GM18508 (cell line): ENCODE measurements at regions not wholly inside any gene's neighbourhood (a gene's known extent, or its start where the extent isn't known, plus 50 kb on each side); places are given as distances from the start of the nearest gene placed in this dataset.

Experiments
- ATAC-seq: cut with Tn5 transposase; IDR thresholded peaks from one replicate; pipeline ENCODE4 v1.9.1; 2021; ENCODE audit warnings: moderate number of reproducible peaks; ENCODE audit not compliant: insufficient read depth, unreplicated experiment

GRCh38 chr2:145020139-145020538, 500.2 kb upstream of the ZEB2 start:
- no peak for ATAC-seq

GRCh38 chr2:145018502-145018901, 498.6 kb upstream of the ZEB2 start:
- no peak for ATAC-seq

DNA sequence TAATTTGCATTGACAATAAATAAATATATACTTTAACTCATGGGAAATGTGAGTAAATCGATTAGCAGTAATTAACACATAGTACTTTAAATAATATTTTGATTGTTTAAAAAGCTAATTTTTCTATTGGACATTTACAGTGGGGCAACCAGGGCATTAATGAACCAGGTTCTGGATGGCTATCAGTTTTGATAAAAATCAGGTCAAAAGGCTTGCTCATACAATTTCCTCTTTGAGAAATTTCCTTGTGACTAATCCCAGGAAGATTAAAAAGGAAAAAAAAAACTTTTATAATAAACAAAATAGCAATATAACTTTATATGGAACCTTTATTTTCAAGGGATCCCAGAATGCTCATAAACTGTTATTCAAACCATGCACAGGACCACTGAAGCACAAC, 497.2 kb upstream of the ZEB2 start:
- ATAC-seq: no peak

DNA sequence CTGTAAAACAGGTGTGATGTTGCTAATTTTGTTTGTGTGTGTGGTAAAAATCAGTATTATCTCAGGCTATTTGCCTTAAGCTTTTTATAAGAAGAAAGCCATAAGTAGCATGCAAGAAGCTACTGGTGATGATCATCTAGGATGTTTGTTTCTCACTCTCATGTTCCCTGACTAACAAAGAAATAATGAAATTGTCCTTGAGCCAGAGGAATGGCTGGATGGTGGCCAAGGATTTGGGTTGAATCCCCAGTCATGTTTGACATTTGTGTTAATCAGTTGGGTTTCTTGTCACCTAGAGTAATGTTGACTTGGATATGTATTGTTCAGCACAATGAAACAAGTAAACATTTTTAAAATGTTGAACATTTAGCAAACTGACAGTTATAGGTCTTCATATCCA, 496.8 kb upstream of the ZEB2 start:
- ATAC-seq: no peak

DNA sequence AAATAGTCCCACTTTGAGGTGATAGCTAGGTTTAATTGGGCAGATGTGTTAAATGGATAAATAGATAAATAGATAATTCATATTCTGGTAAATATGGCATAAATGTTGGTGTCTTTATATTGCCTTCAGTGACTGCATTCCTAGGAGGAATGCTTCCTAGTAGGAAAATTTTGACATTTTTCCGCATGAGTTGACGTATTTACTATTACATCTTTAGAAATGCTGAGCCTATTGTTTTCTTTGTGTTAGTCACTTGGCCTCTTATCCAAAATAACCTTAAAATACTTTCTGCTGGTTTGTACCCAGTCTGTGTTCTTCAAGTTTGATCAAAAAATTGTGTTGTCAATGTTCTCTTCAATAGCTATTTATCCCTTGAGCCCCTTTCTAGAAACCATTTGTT, 495.6 kb upstream of the ZEB2 start:
- no peak for ATAC-seq

DNA sequence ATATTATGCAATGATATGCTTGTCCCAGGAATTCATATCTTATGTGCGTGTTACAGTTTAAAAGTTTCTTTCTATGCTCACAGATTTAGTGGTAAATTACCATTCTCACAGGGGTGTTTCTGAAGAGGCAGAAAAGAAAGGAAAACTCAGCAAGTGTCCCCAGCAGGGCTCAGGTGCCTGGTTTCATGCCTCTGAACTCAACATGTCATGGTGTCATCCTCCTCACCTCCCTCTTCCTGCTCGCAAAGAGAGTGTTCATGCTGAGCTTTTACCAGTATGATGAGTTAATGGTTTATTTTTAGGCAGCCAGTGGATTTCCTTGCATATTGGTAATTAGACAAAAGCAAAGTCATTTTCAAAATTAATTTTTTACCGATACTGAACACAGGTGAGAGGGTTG, 492.9 kb upstream of the ZEB2 start:
- ATAC-seq: no peak

GRCh38 chr2:145012214-145012670, 492.3 kb upstream of the ZEB2 start:
- ATAC-seq: no peak

DNA sequence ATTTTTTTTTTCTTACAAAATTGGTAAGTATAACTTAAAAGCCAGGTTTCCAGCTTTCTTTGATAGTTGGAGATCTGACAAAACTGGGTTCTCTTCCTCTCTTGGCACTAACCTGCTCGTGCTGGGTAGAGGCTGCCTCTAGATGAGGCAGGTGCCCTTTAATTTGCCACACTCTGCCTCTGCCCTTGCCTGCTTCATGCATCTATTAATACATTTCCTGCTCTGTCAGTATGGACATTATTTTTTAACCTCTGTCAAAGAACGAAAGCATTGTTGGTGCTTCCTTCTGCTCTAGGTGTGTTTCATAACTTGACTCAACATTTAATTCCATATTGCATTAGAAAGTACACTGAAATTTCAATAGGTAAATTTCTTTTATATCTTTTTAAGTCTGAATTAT, 490.7 kb upstream of the ZEB2 start:
- ATAC-seq: no peak

DNA sequence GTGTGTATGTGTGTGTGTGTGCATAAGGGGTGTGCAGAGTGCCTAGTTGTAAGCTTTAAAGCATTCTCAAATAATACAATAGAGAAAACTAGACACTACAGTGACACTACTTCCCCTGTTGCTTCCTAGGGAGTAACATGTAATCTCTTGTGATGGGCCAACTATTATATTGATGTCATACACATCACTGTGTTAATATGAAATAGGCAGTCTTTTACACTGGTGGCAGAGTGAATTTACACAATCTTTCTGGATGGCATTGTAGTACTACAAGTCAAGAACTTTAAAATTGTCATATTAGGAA, 488.0 kb upstream of the ZEB2 start:
- no peak for ATAC-seq

DNA sequence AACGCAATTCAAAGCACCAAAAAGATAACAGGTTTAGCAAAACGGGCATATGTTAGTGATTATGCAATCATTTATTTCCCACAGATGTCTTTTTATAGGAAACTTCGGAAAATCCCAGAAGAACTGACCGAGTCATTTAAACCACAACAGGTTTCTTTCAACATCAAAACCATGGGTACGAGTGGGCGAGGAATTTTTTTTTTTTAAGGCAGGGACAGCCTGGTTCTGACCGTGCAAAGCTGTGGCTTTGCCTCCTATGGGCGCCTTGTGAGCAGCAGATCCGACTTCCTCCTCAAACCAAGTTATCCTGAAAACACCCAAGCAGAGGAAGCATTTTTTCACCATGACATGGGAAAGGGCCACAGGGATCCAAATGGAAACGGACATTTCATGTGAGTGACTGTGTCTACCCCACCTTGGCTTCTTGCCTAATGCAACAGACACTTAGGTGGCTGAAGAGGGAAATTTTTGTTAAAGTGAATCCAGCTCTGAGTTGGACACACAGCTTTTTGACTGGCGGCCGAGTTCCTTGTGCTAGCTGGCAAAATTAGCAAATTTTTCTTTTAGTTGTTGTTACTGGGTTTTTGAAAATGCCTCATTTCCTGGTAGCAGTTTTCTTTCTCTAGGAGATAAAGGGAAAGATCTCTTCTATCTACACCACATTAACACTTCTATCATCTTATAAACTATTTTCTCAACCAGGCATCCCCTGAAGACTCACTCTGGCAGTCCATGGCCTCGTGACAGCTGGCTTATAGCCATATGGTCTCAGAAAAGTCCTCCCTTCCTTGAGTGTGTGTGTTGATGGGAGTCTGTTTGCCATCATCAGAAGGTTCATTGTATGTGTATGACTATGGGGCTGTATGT, 487.4 kb upstream of the ZEB2 start:
- no peak for ATAC-seq

DNA sequence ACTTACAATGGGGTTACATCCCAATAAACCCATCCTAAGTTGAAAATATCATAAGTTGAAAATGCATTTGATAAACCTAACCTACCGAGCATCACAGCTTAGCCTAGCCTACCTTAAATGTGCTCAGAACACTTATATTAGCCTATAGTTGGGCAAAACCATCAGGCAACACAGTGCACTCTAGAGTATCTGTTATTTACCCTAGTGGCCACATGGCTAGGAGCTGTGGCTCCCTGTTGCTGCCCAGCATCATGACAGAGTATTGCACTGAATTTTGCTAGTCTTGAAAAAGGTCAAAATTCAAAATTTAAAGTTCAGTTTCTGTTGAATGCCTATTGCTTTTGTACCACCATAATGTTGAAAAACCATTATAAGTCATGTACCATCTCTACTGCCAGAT, 482.7 kb upstream of the ZEB2 start:
- ATAC-seq: no peak

- ATAC-seq: no peak
These were observed 480.5 kb upstream of the ZEB2 start for GRCh38 chr2:145000376-145000775.

GRCh38 chr2:144999936-145000335, 480.0 kb upstream of the ZEB2 start:
- no peak for ATAC-seq

DNA sequence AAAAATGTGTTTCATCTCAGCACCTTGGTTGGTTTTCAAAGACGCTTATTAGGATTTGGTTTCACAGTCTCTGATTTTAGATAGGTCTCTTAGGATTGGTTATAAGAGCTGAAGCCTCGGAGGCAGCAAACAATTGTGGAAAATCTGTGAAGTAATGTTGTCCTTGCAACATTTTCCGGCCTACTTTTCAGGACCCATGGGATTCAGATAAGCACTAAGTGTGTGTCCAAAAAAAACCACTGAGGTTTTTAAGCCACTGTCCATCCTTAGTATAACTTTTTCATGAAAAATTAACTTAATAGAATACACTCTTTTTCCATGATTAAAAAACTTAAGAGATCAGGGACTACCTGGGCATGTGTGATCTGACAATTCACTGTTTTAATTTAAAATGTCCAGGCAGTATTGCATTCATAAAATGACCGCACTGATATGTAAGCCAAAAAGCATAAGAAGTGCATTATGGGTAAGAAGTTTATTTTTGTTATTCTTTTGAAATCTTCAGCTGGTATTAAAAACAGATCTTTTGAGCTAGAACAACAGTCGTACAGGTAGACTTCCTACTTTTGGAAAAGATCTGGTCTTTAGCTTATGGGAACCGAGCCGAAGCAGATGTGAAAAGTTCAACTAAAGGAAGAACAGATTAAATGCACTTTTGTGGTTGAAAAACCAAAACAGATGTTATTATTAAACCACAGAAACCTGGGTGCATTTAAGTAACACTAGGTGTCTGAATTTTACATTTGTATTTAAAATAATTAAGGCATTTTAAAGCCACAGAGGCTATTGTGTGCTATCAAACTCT, 479.4 kb upstream of the ZEB2 start:
- ATAC-seq: no peak

DNA sequence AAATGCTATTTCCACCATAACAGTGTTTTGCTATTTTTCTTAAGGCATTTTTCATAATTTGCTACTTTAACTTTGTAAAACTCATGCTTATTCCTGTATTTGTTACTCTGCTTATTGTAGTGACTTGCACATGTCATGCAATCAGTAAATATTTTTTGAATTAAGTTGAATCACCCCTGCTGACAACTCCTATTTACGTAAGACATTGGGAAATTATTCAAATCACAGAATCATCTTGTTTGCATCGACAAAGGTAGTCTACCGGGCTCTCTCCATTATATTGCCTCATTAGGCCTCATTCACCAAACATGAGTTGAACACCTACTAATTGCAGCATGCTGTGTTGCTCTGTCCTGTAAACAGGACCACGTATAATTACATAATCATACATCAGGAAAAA, 478.5 kb upstream of the ZEB2 start:
- ATAC-seq: no peak

DNA sequence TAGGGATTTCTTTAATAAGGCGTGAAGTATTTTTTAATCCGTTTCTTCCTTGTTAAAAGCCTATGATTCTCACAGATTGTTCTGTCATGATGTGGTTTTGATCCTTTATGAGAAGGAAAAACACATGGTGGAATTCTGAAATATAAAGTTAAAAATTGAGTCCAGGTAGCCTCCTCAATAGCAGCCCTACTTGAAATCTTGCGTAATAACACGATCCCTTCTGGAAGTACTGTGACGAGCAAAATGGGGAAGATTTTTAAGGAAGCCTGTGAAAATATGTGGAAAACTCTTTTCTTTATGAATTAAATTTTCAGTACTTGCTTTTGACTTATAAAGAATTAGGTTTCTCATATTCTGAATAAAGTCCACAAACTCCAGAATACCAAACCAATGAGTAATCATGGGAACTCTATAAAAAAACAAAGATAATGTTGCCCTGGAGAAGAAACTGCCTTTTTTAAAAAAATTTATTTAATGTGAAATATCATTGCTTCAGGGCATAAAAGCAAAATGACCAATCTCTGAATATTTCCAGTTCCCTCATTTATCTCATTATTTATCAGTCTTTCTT, 476.4 kb upstream of the ZEB2 start:
- no peak for ATAC-seq

GRCh38 chr2:144995482-144995881, 475.6 kb upstream of the ZEB2 start:
- ATAC-seq: no peak

GRCh38 chr2:144990661-144991060, 470.7 kb upstream of the ZEB2 start:
- ATAC-seq: no peak

- no peak for ATAC-seq
These were observed 469.8 kb upstream of the ZEB2 start for GRCh38 chr2:144989579-144990270.

- ATAC-seq: no peak
These were observed 468.7 kb upstream of the ZEB2 start for GRCh38 chr2:144988591-144988990.

DNA sequence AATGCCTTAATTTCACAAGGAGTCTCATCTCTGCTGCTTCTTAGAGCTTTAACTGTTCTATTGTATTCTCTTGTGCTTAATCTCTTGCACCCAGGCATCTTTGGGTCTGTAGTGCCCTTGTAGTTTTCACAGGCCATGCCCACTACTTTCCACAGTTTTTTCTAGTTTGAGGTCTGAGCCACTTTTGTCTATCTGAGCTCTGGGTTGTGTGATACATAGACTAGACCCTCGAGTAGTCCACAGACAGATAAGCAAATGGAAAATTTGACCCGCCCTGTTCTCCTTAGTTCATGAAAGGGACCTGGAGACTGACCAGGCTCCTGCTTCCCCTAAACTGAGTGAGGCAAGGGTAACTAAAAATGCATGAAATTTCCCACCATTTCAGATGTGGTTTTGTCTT, 466.8 kb upstream of the ZEB2 start:
- ATAC-seq: no peak
